ENCODE measurements at regions not wholly inside any gene's neighbourhood (a gene's known extent, or its start where the extent isn't known, plus 50 kb on each side); places are given as distances from the start of the nearest gene placed in this dataset.

DNA sequence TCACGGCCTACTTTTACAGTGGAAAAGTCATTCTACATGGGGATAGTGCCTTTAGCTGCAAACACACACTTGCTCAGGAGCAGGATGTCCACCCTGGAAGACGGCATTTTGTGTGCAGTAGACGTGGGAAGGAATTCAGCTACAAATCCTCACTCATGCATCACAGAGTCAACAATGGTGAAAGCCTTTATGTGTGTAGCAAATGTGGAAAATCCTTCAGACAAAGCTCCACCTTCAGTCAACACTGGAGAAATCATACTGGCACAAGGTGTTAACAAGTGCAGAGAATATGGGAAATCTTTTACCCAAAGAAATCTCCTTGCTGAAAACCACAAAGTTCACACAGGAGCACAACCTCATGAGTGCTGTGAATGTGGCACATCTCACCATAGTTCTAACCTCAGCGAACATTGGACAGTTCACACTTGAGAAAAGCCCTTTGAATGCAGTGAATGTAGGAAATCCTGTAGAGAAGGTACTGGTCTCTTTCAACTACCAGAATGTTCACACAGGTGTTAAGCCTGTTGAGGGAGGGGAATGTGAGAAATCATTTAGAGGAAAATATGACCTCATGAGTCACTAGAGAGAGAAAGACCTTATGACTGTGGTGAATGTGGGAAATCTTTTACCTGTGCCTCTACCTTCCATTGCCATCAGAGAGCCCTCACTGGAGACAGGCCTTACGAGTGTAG, 101.8 kb downstream of the PTGS2 start:
- TF ChIP-seq, protein P1, sequence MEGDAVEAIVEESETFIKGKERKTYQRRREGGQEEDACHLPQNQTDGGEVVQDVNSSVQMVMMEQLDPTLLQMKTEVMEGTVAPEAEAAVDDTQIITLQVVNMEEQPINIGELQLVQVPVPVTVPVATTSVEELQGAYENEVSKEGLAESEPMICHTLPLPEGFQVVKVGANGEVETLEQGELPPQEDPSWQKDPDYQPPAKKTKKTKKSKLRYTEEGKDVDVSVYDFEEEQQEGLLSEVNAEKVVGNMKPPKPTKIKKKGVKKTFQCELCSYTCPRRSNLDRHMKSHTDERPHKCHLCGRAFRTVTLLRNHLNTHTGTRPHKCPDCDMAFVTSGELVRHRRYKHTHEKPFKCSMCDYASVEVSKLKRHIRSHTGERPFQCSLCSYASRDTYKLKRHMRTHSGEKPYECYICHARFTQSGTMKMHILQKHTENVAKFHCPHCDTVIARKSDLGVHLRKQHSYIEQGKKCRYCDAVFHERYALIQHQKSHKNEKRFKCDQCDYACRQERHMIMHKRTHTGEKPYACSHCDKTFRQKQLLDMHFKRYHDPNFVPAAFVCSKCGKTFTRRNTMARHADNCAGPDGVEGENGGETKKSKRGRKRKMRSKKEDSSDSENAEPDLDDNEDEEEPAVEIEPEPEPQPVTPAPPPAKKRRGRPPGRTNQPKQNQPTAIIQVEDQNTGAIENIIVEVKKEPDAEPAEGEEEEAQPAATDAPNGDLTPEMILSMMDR (IDR thresholded peaks at IDR 0.05): no peak
- TF ChIP-seq POLR2AphosphoS5 (IDR thresholded peaks at IDR 0.05): no peak
